HCT116 (cell line): ENCODE measurements at regions not wholly inside any gene's neighbourhood (a gene's known extent, or its start where the extent isn't known, plus 50 kb on each side); places are given as distances from the start of the nearest gene placed in this dataset.

ENCODE experiments used
- ATAC-seq: fragments of 200-7000 bp; cut with Tn5 transposase; 2 replicates; pipeline ENCODE4 v1.9.1; 2020; ENCODE audit warnings: mild to moderate bottlenecking, moderate library complexity
- BruUV-seq: library from RNA; stranded (reverse); fragments of 400-500 nt; replicated peaks from 2 replicates; lab custom pipeline; 2021; lab: Mats Ljungman, UMichigan
- CTCF ChIA-PET: fragments of 300-600 bp; sonication (Branson Sonifier 250); formaldehyde crosslinking; loops from one replicate; lab custom pipeline; 2021; ENCODE audit warnings: antibody characterized with exemption; lab: Charles Lee
- POLR2A ChIA-PET: fragments of 300-600, 350-600 bp; sonication (Branson Sonifier 250); formaldehyde crosslinking; loops from one replicate; lab custom pipeline; 2021; ENCODE audit warnings: antibody characterized with exemption; lab: Charles Lee
- RAD21 ChIA-PET, 2 experiments: fragments of 300-600 bp; sonication (Branson Sonifier 250); formaldehyde crosslinking; loops; one replicate each; lab custom pipeline; 2023; ENCODE audit warnings: low total read pairs in 2 of 2; ENCODE audit not compliant: uncharacterized antibody in 2 of 2, unreplicated experiment in 2 of 2, low non-redundant PET in 1 of 2; lab: Charles Lee
- DNase-seq: peaks from one replicate; pipeline ENCODE4 v3.0.0-alpha.2; 2010; ENCODE audit warnings: low read depth, low spot score
- H2AFZ ChIP-seq: fragments of 200-600 bp; shearing (Covaris generic), sonication (generic); 2 replicates; pipeline ENCODE4 v1.6.1; 2017; ENCODE audit warnings: low read depth, mixed run types, mixed read lengths, antibody characterized with exemption, low read length; ENCODE audit not compliant: poor library complexity, severe bottlenecking
- H3K27ac ChIP-seq: 2 replicates; pipeline ENCODE4 v1.5.1; 2012; ENCODE audit warnings: low read depth, low read length
- H3K27me3 ChIP-seq: fragments of 200-600 bp; sonication (generic); 2 replicates; pipeline ENCODE4 v1.6.1; 2016; ENCODE audit warnings: mixed run types, low read length, mixed read lengths; ENCODE audit not compliant: insufficient read depth
- H3K36me3 ChIP-seq, 2 experiments: fragments of 200-500 bp in 1 of 2; fragments of 200-600 bp in 1 of 2; sonication (Bioruptor generic) in 1 of 2; sonication (generic) in 1 of 2; 2 replicates each; pipeline versions ENCODE4 v1.5.1 to v1.6.1; 2014 to 2016; ENCODE audit warnings: low read length in 2 of 2, inconsistent platforms in 1 of 2, mixed read lengths in 1 of 2, mixed run types in 1 of 2; ENCODE audit not compliant: insufficient read depth in 2 of 2, control insufficient read depth in 1 of 2
- H3K4me1 ChIP-seq, 2 experiments: fragments of 200-600 bp in 1 of 2; sonication (generic) in 1 of 2; 2 replicates each; pipeline versions ENCODE4 v1.5.1 to v1.6.1; 2012 to 2017; ENCODE audit warnings: low read length in 2 of 2, inconsistent platforms in 1 of 2, mild to moderate bottlenecking in 1 of 2, mixed read lengths in 1 of 2, mixed run types in 1 of 2, moderate library complexity in 1 of 2; ENCODE audit not compliant: insufficient read depth in 2 of 2, control insufficient read depth in 1 of 2
- H3K4me2 ChIP-seq: fragments of 200-600 bp; sonication (generic); 2 replicates; pipeline ENCODE4 v1.6.1; 2017; ENCODE audit warnings: mixed run types, low read length, mixed read lengths
- H3K4me3 ChIP-seq, 2 experiments: fragments of 200-600 bp in 1 of 2; sonication (generic) in 1 of 2; replicated peaks in 1 of 2; 2 replicates each; pipeline ENCODE4 v1.5.1; 2011 to 2016; ENCODE audit warnings: low read length in 2 of 2, control low read depth in 1 of 2, low read depth in 1 of 2, mild to moderate bottlenecking in 1 of 2, mixed read lengths in 1 of 2, mixed run types in 1 of 2
- H3K79me2 ChIP-seq: fragments of 200-600 bp; sonication (generic); 2 replicates; pipeline ENCODE4 v1.6.1; 2017; ENCODE audit warnings: mild to moderate bottlenecking, mixed run types, low read length, moderate library complexity, mixed read lengths; ENCODE audit not compliant: insufficient read depth
- H3K9ac ChIP-seq: fragments of 200-600 bp; sonication (generic); 2 replicates; pipeline ENCODE4 v1.6.1; 2016; ENCODE audit warnings: low read length, mixed read lengths
- H3K9me2 ChIP-seq: fragments of 200-600 bp; sonication (generic), shearing (Covaris generic); 2 replicates; pipeline ENCODE4 v1.6.1; 2017; ENCODE audit warnings: mixed run types, mild to moderate bottlenecking, moderate library complexity; ENCODE audit not compliant: insufficient read depth
- H3K9me3 ChIP-seq, 2 experiments: fragments of 200-500 bp in 1 of 2; fragments of 200-600 bp in 1 of 2; sonication (Bioruptor generic) in 1 of 2; sonication (generic) in 1 of 2; 2 replicates each; pipeline ENCODE4 v1.6.1; 2014 to 2017; ENCODE audit warnings: low read length in 2 of 2, mixed read lengths in 2 of 2, inconsistent platforms in 1 of 2, low read depth in 1 of 2, mild to moderate bottlenecking in 1 of 2, mixed run types in 1 of 2, moderate library complexity in 1 of 2; ENCODE audit not compliant: control insufficient read depth in 1 of 2, insufficient read depth in 1 of 2
- H4K20me1 ChIP-seq: fragments of 200-600 bp; sonication (generic), shearing (Covaris generic); 2 replicates; pipeline ENCODE4 v1.6.1; 2017; ENCODE audit warnings: mixed run types, mild to moderate bottlenecking, moderate library complexity; ENCODE audit not compliant: insufficient read depth
- CEBPB ChIP-seq: IDR thresholded peaks from 2 replicates; pipeline ENCODE4 v1.6.1; 2012; ENCODE audit warnings: low read depth
- ELF1 ChIP-seq: IDR thresholded peaks from 2 replicates; pipeline ENCODE4 v1.6.1; 2012; ENCODE audit warnings: low read depth, borderline replicate concordance
- EZH2 ChIP-seq: fragments of 200-600 bp; sonication (generic); IDR thresholded peaks from 2 replicates; pipeline ENCODE4 v1.6.1; 2017; ENCODE audit warnings: antibody characterized with exemption, mixed run types
- EZH2phosphoT487 ChIP-seq: fragments of 200-600 bp; IDR thresholded peaks from 2 replicates; pipeline ENCODE4 v1.6.1; 2018; ENCODE audit warnings: antibody characterized with exemption, borderline replicate concordance
- JUND ChIP-seq: IDR thresholded peaks from 2 replicates; pipeline ENCODE4 v1.6.1; 2012
- POLR2A ChIP-seq: IDR thresholded peaks from 2 replicates; pipeline ENCODE4 v1.7.0; 2011; ENCODE audit warnings: borderline replicate concordance; ENCODE audit not compliant: insufficient read depth, insufficient read length; ENCODE audit errors: extremely low read depth
- POLR2AphosphoS5 ChIP-seq: IDR thresholded peaks from 2 replicates; pipeline ENCODE4 v1.6.1; 2011; ENCODE audit warnings: mild to moderate bottlenecking, low read depth, low read length, moderate library complexity
- SRF ChIP-seq: IDR thresholded peaks from 2 replicates; pipeline ENCODE4 v1.6.1; 2012; ENCODE audit warnings: low read depth
- TCF7L2 ChIP-seq: IDR thresholded peaks from 2 replicates; pipeline ENCODE4 v1.7.0; 2011; ENCODE audit warnings: borderline replicate concordance, inconsistent platforms; ENCODE audit not compliant: insufficient read depth, insufficient read length; ENCODE audit errors: extremely low read depth
- ZFX ChIP-seq: fragments of 450-650 bp; IDR thresholded peaks from 2 replicates; pipeline ENCODE4 v1.6.1; 2017
- intact Hi-C: fragments of 100-400 bp; cut with micrococcal nuclease; formaldehyde crosslinking; loops from 2 replicates; pipeline ENCODE4 v1.10.0; 2022
- TF ChIP-seq, protein P1 (sequence below), 3 experiments: fragments of 200-600 bp in 1 of 3; sonication (generic) in 1 of 3; IDR thresholded peaks in 2 of 3; conservative IDR thresholded peaks in 1 of 3; 2 replicates each; pipeline ENCODE4 v1.5.1; 2012 to 2017; ENCODE audit warnings: low read depth in 2 of 3, low read length in 2 of 3, antibody characterized with exemption in 1 of 3, borderline replicate concordance in 1 of 3, control low read depth in 1 of 3, mild to moderate bottlenecking in 1 of 3, mixed read lengths in 1 of 3, mixed run types in 1 of 3, moderate library complexity in 1 of 3; ENCODE audit not compliant: insufficient read depth in 1 of 3

DNA sequence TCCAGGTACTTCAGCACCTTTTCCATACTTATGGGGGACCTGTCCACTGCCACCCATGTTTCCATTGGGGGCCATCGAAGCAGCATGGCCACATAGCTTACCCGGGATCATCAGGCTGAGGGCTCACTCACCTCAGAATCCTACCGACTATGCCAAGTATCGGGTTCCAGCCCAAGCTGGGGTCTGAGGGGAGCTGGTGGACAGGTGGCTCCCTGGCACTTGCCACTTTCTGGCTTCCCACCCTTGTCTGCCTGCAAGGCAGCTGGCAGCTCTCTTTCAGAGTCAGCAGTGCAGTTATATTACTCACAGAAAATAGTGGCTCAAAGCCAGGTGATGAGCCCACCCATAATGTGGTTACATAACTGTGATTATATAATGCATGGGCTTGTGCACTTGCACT is 1153.8 kb downstream of the STIM2 start:
- Histone ChIP-seq H3K9me3 (peaks cover 3 to 11% of the 10 kb centered on the region in 2 experiments; a peak in 2 of 4 replicates), H3K27ac (no peak overlapping the region), H2AFZ (no peak overlapping the region), H3K4me2 (no peak overlapping the region), H3K36me3 (no peaks in the 10 kb centered on the region), H3K4me3 (no peak overlapping the region), H3K79me2 (no peaks in the 10 kb centered on the region), H3K9me2 (no peaks in the 10 kb centered on the region), H4K20me1 (no peaks in the 10 kb centered on the region), H3K27me3 (no peaks in the 10 kb centered on the region), H3K9ac (no peak overlapping the region), H3K4me1 (no peaks in the 10 kb centered on the region)
- ATAC-seq = no peak
- ChIA-PET RAD21 (no interaction called here), CTCF (no interaction called here), POLR2A (no interaction called here)
- no TSS peak for BruUV-seq
- no peak for TF ChIP-seq EZH2
- DNase-seq = no peak
- intact Hi-C loops = no loop called here

DNA sequence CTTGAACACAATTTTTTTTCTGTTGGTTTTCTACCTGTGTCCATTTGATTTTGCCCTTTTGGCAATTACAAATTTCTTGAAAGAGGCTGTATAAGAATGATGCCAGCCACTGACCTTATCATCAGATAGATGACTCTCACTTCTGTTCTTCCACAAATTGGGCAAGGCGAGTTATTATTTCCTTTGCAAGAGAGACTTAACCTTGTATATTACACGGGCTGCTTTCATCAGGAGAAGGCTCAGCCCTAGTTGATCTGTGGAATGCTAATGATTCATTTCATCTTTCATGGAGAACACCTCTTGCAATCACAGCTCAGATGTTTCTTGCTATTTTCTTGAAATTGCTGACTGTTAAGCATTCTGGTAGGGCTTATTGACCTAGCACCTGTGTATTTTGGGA is 1155.4 kb downstream of the STIM2 start:
- no peaks in the 10 kb centered on the region for H3K4me1 ChIP-seq

More for the DNA sequence above, 1155.4 kb downstream of the STIM2 start:
- Histone ChIP-seq H4K20me1 (no peaks in the 10 kb centered on the region), H2AFZ (no peak overlapping the region), H3K4me3 (no peak overlapping the region), H3K36me3 (no peaks in the 10 kb centered on the region), H3K27me3 (no peaks in the 10 kb centered on the region), H3K9me3 (peaks cover 3 to 11% of the 10 kb centered on the region in 2 experiments; a peak in 2 of 4 replicates), H3K79me2 (no peaks in the 10 kb centered on the region), H3K9me2 (no peaks in the 10 kb centered on the region), H3K9ac (no peak overlapping the region), H3K27ac (no peak overlapping the region), H3K4me2 (no peak overlapping the region)
- ATAC-seq = no peak
- intact Hi-C loops = no loop called here
- ChIA-PET RAD21 (no interaction called here), POLR2A (no interaction called here), CTCF (no interaction called here)
- BruUV-seq = no TSS peak
- DNase-seq = no peak
- TF ChIP-seq ELF1 (no peak), POLR2A (no peak), EZH2phosphoT487 (no peak), TCF7L2 (no peak), SRF (no peak), JUND (no peak), POLR2AphosphoS5 (no peak), ZFX (no peak), CEBPB (no peak)
- TF ChIP-seq, protein P1, sequence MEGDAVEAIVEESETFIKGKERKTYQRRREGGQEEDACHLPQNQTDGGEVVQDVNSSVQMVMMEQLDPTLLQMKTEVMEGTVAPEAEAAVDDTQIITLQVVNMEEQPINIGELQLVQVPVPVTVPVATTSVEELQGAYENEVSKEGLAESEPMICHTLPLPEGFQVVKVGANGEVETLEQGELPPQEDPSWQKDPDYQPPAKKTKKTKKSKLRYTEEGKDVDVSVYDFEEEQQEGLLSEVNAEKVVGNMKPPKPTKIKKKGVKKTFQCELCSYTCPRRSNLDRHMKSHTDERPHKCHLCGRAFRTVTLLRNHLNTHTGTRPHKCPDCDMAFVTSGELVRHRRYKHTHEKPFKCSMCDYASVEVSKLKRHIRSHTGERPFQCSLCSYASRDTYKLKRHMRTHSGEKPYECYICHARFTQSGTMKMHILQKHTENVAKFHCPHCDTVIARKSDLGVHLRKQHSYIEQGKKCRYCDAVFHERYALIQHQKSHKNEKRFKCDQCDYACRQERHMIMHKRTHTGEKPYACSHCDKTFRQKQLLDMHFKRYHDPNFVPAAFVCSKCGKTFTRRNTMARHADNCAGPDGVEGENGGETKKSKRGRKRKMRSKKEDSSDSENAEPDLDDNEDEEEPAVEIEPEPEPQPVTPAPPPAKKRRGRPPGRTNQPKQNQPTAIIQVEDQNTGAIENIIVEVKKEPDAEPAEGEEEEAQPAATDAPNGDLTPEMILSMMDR (IDR thresholded peaks at IDR 0.05 in 2 of 3, conservative IDR thresholded peaks at IDR 0.05 in 1 of 3; ENCODE audit: borderline replicate concordance in 1 of 3, insufficient read depth in 1 of 3, low read depth in 2 of 3, low read length in 2 of 3) = no peak
